HCT116 (cell line): ENCODE measurements at regions not wholly inside any gene's neighbourhood (a gene's known extent, or its start where the extent isn't known, plus 50 kb on each side); places are given as distances from the start of the nearest gene placed in this dataset.

Source experiments
- ATAC-seq: fragments of 200-7000 bp; cut with Tn5 transposase; 2 replicates; pipeline ENCODE4 v1.9.1; 2020; ENCODE audit warnings: mild to moderate bottlenecking, moderate library complexity
- BruUV-seq: library from RNA; stranded (reverse); fragments of 400-500 nt; replicated peaks from 2 replicates; lab custom pipeline; 2021; lab: Mats Ljungman, UMichigan
- CTCF ChIA-PET: fragments of 300-600 bp; sonication (Branson Sonifier 250); formaldehyde crosslinking; loops from one replicate; lab custom pipeline; 2021; ENCODE audit warnings: antibody characterized with exemption; lab: Charles Lee
- POLR2A ChIA-PET: fragments of 300-600, 350-600 bp; sonication (Branson Sonifier 250); formaldehyde crosslinking; loops from one replicate; lab custom pipeline; 2021; ENCODE audit warnings: antibody characterized with exemption; lab: Charles Lee
- RAD21 ChIA-PET, 2 experiments: fragments of 300-600 bp; sonication (Branson Sonifier 250); formaldehyde crosslinking; loops; one replicate each; lab custom pipeline; 2023; ENCODE audit warnings: low total read pairs in 2 of 2; ENCODE audit not compliant: uncharacterized antibody in 2 of 2, unreplicated experiment in 2 of 2, low non-redundant PET in 1 of 2; lab: Charles Lee
- DNase-seq: peaks from one replicate; pipeline ENCODE4 v3.0.0-alpha.2; 2010; ENCODE audit warnings: low read depth, low spot score
- H2AFZ ChIP-seq: fragments of 200-600 bp; shearing (Covaris generic), sonication (generic); 2 replicates; pipeline ENCODE4 v1.6.1; 2017; ENCODE audit warnings: low read depth, mixed run types, mixed read lengths, antibody characterized with exemption, low read length; ENCODE audit not compliant: poor library complexity, severe bottlenecking
- H3K27ac ChIP-seq: 2 replicates; pipeline ENCODE4 v1.5.1; 2012; ENCODE audit warnings: low read depth, low read length
- H3K27me3 ChIP-seq: fragments of 200-600 bp; sonication (generic); 2 replicates; pipeline ENCODE4 v1.6.1; 2016; ENCODE audit warnings: mixed run types, low read length, mixed read lengths; ENCODE audit not compliant: insufficient read depth
- H3K36me3 ChIP-seq, 2 experiments: fragments of 200-500 bp in 1 of 2; fragments of 200-600 bp in 1 of 2; sonication (Bioruptor generic) in 1 of 2; sonication (generic) in 1 of 2; 2 replicates each; pipeline versions ENCODE4 v1.5.1 to v1.6.1; 2014 to 2016; ENCODE audit warnings: low read length in 2 of 2, inconsistent platforms in 1 of 2, mixed read lengths in 1 of 2, mixed run types in 1 of 2; ENCODE audit not compliant: insufficient read depth in 2 of 2, control insufficient read depth in 1 of 2
- H3K4me1 ChIP-seq, 2 experiments: fragments of 200-600 bp in 1 of 2; sonication (generic) in 1 of 2; 2 replicates each; pipeline versions ENCODE4 v1.5.1 to v1.6.1; 2012 to 2017; ENCODE audit warnings: low read length in 2 of 2, inconsistent platforms in 1 of 2, mild to moderate bottlenecking in 1 of 2, mixed read lengths in 1 of 2, mixed run types in 1 of 2, moderate library complexity in 1 of 2; ENCODE audit not compliant: insufficient read depth in 2 of 2, control insufficient read depth in 1 of 2
- H3K4me2 ChIP-seq: fragments of 200-600 bp; sonication (generic); 2 replicates; pipeline ENCODE4 v1.6.1; 2017; ENCODE audit warnings: mixed run types, low read length, mixed read lengths
- H3K4me3 ChIP-seq, 2 experiments: fragments of 200-600 bp in 1 of 2; sonication (generic) in 1 of 2; replicated peaks in 1 of 2; 2 replicates each; pipeline ENCODE4 v1.5.1; 2011 to 2016; ENCODE audit warnings: low read length in 2 of 2, control low read depth in 1 of 2, low read depth in 1 of 2, mild to moderate bottlenecking in 1 of 2, mixed read lengths in 1 of 2, mixed run types in 1 of 2
- H3K79me2 ChIP-seq: fragments of 200-600 bp; sonication (generic); 2 replicates; pipeline ENCODE4 v1.6.1; 2017; ENCODE audit warnings: mild to moderate bottlenecking, mixed run types, low read length, moderate library complexity, mixed read lengths; ENCODE audit not compliant: insufficient read depth
- H3K9ac ChIP-seq: fragments of 200-600 bp; sonication (generic); 2 replicates; pipeline ENCODE4 v1.6.1; 2016; ENCODE audit warnings: low read length, mixed read lengths
- H3K9me2 ChIP-seq: fragments of 200-600 bp; sonication (generic), shearing (Covaris generic); 2 replicates; pipeline ENCODE4 v1.6.1; 2017; ENCODE audit warnings: mixed run types, mild to moderate bottlenecking, moderate library complexity; ENCODE audit not compliant: insufficient read depth
- H3K9me3 ChIP-seq, 2 experiments: fragments of 200-500 bp in 1 of 2; fragments of 200-600 bp in 1 of 2; sonication (Bioruptor generic) in 1 of 2; sonication (generic) in 1 of 2; 2 replicates each; pipeline ENCODE4 v1.6.1; 2014 to 2017; ENCODE audit warnings: low read length in 2 of 2, mixed read lengths in 2 of 2, inconsistent platforms in 1 of 2, low read depth in 1 of 2, mild to moderate bottlenecking in 1 of 2, mixed run types in 1 of 2, moderate library complexity in 1 of 2; ENCODE audit not compliant: control insufficient read depth in 1 of 2, insufficient read depth in 1 of 2
- H4K20me1 ChIP-seq: fragments of 200-600 bp; sonication (generic), shearing (Covaris generic); 2 replicates; pipeline ENCODE4 v1.6.1; 2017; ENCODE audit warnings: mixed run types, mild to moderate bottlenecking, moderate library complexity; ENCODE audit not compliant: insufficient read depth
- CBX3 ChIP-seq: IDR thresholded peaks from 2 replicates; pipeline ENCODE4 v1.6.1; 2012; ENCODE audit warnings: low read depth
- CEBPB ChIP-seq: IDR thresholded peaks from 2 replicates; pipeline ENCODE4 v1.6.1; 2012; ENCODE audit warnings: low read depth
- ELF1 ChIP-seq: IDR thresholded peaks from 2 replicates; pipeline ENCODE4 v1.6.1; 2012; ENCODE audit warnings: low read depth, borderline replicate concordance
- EZH2 ChIP-seq: fragments of 200-600 bp; sonication (generic); IDR thresholded peaks from 2 replicates; pipeline ENCODE4 v1.6.1; 2017; ENCODE audit warnings: antibody characterized with exemption, mixed run types
- EZH2phosphoT487 ChIP-seq: fragments of 200-600 bp; IDR thresholded peaks from 2 replicates; pipeline ENCODE4 v1.6.1; 2018; ENCODE audit warnings: antibody characterized with exemption, borderline replicate concordance
- JUND ChIP-seq: IDR thresholded peaks from 2 replicates; pipeline ENCODE4 v1.6.1; 2012
- POLR2A ChIP-seq: IDR thresholded peaks from 2 replicates; pipeline ENCODE4 v1.7.0; 2011; ENCODE audit warnings: borderline replicate concordance; ENCODE audit not compliant: insufficient read depth, insufficient read length; ENCODE audit errors: extremely low read depth
- POLR2AphosphoS5 ChIP-seq: IDR thresholded peaks from 2 replicates; pipeline ENCODE4 v1.6.1; 2011; ENCODE audit warnings: mild to moderate bottlenecking, low read depth, low read length, moderate library complexity
- REST ChIP-seq: IDR thresholded peaks from 2 replicates; pipeline ENCODE4 v1.6.1; 2012; ENCODE audit warnings: low read depth
- SIN3A ChIP-seq: IDR thresholded peaks from 2 replicates; pipeline ENCODE4 v1.6.1; 2012; ENCODE audit warnings: low read depth
- SP1 ChIP-seq: IDR thresholded peaks from 2 replicates; pipeline ENCODE4 v1.6.1; 2012; ENCODE audit warnings: low read depth
- SRF ChIP-seq: IDR thresholded peaks from 2 replicates; pipeline ENCODE4 v1.6.1; 2012; ENCODE audit warnings: low read depth
- TCF7L2 ChIP-seq: IDR thresholded peaks from 2 replicates; pipeline ENCODE4 v1.7.0; 2011; ENCODE audit warnings: borderline replicate concordance, inconsistent platforms; ENCODE audit not compliant: insufficient read depth, insufficient read length; ENCODE audit errors: extremely low read depth
- YY1 ChIP-seq: IDR thresholded peaks from 2 replicates; pipeline ENCODE4 v1.6.1; 2011; ENCODE audit warnings: low read length, low read depth, moderate library complexity, mild to moderate bottlenecking; ENCODE audit not compliant: insufficient replicate concordance; ENCODE audit errors: extremely low read depth
- ZBTB33 ChIP-seq: IDR thresholded peaks from 2 replicates; pipeline ENCODE4 v1.6.1; 2011; ENCODE audit warnings: mild to moderate bottlenecking, low read length, moderate library complexity; ENCODE audit not compliant: insufficient replicate concordance; ENCODE audit errors: extremely low read depth
- ZFX ChIP-seq: fragments of 450-650 bp; IDR thresholded peaks from 2 replicates; pipeline ENCODE4 v1.6.1; 2017
- ZNF274 ChIP-seq: fragments of 200-500 bp; sonication (Bioruptor generic); IDR thresholded peaks from 2 replicates; pipeline ENCODE4 v1.6.1; 2014; ENCODE audit warnings: mild to moderate bottlenecking, low read depth, low read length, inconsistent platforms
- intact Hi-C: fragments of 100-400 bp; cut with micrococcal nuclease; formaldehyde crosslinking; loops from 2 replicates; pipeline ENCODE4 v1.10.0; 2022
- TF ChIP-seq, protein P1 (sequence below): IDR thresholded peaks from 2 replicates; pipeline ENCODE4 v1.6.1; 2012
- TF ChIP-seq, protein P2 (sequence below), 3 experiments: fragments of 200-600 bp in 1 of 3; sonication (generic) in 1 of 3; IDR thresholded peaks in 2 of 3; conservative IDR thresholded peaks in 1 of 3; 2 replicates each; pipeline ENCODE4 v1.5.1; 2012 to 2017; ENCODE audit warnings: low read depth in 2 of 3, low read length in 2 of 3, antibody characterized with exemption in 1 of 3, borderline replicate concordance in 1 of 3, control low read depth in 1 of 3, mild to moderate bottlenecking in 1 of 3, mixed read lengths in 1 of 3, mixed run types in 1 of 3, moderate library complexity in 1 of 3; ENCODE audit not compliant: insufficient read depth in 1 of 3
- TF ChIP-seq, protein P3 (sequence below): IDR thresholded peaks from 2 replicates; pipeline ENCODE4 v1.6.1; 2012

- ChIA-PET RAD21 (no interaction called here), CTCF (no interaction called here)
- intact Hi-C loops = no loop called here
- BruUV-seq = no TSS peak
- no peak overlapping the region for H3K9ac ChIP-seq
- no peak overlapping the region for H3K4me3 ChIP-seq
- no peak overlapping the region for H3K4me2 ChIP-seq
- TF ChIP-seq EZH2 = no peak
- TF ChIP-seq POLR2AphosphoS5 = no peak
- TF ChIP-seq, protein P1, sequence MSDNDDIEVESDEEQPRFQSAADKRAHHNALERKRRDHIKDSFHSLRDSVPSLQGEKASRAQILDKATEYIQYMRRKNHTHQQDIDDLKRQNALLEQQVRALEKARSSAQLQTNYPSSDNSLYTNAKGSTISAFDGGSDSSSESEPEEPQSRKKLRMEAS = no peak
- TF ChIP-seq CEBPB = no peak
- no peak for TF ChIP-seq TCF7L2
- no peak for TF ChIP-seq CBX3
- TF ChIP-seq ELF1 = no peak
- no peak for TF ChIP-seq POLR2A
- TF ChIP-seq SIN3A = no peak
- no peak for TF ChIP-seq ZFX
- TF ChIP-seq, protein P2, sequence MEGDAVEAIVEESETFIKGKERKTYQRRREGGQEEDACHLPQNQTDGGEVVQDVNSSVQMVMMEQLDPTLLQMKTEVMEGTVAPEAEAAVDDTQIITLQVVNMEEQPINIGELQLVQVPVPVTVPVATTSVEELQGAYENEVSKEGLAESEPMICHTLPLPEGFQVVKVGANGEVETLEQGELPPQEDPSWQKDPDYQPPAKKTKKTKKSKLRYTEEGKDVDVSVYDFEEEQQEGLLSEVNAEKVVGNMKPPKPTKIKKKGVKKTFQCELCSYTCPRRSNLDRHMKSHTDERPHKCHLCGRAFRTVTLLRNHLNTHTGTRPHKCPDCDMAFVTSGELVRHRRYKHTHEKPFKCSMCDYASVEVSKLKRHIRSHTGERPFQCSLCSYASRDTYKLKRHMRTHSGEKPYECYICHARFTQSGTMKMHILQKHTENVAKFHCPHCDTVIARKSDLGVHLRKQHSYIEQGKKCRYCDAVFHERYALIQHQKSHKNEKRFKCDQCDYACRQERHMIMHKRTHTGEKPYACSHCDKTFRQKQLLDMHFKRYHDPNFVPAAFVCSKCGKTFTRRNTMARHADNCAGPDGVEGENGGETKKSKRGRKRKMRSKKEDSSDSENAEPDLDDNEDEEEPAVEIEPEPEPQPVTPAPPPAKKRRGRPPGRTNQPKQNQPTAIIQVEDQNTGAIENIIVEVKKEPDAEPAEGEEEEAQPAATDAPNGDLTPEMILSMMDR (IDR thresholded peaks at IDR 0.05 in 2 of 3, conservative IDR thresholded peaks at IDR 0.05 in 1 of 3; ENCODE audit: borderline replicate concordance in 1 of 3, insufficient read depth in 1 of 3, low read depth in 2 of 3, low read length in 2 of 3) = no peak
- TF ChIP-seq EZH2phosphoT487 = no peak
- TF ChIP-seq SRF = no peak
- TF ChIP-seq SP1 = no peak
- no peak for TF ChIP-seq ZNF274
- no peak for TF ChIP-seq REST
- no peak for TF ChIP-seq JUND
- TF ChIP-seq YY1 = no peak
- TF ChIP-seq, protein P3, sequence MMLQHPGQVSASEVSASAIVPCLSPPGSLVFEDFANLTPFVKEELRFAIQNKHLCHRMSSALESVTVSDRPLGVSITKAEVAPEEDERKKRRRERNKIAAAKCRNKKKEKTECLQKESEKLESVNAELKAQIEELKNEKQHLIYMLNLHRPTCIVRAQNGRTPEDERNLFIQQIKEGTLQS = no peak
- TF ChIP-seq ZBTB33 = no peak
- TF ChIP-seq, all 23 proteins: peak for 0
- Histone ChIP-seq H3K27me3 (no peaks in the 10 kb centered on the region), H3K4me1 (no peaks in the 10 kb centered on the region), H3K36me3 (no peaks in the 10 kb centered on the region), H3K9me2 (no peaks in the 10 kb centered on the region), H3K79me2 (no peaks in the 10 kb centered on the region), H4K20me1 (no peaks in the 10 kb centered on the region), H2AFZ (no peak overlapping the region), H3K27ac (no peak overlapping the region), H3K9me3 (no peaks in the 10 kb centered on the region)
- ATAC-seq (no peak), DNase-seq (no peak)
- POLR2A ChIA-PET = no interaction called here
Observed at GRCh38 chr5:116361171-116361967, 213.3 kb downstream of the SEMA6A start.
